OCI-LY3 (cell line): ENCODE measurements at regions not wholly inside any gene's neighbourhood (a gene's known extent, or its start where the extent isn't known, plus 50 kb on each side); places are given as distances from the start of the nearest gene placed in this dataset.

Experiments
- H2AFZ ChIP-seq: fragments of 200-600, 300-600 bp; shearing (Covaris generic); 2 replicates; pipeline ENCODE4 v1.6.0; 2014; ENCODE audit warnings: antibody characterized with exemption, low read depth, low read length
- H3K27ac ChIP-seq: fragments of 200-600, 300-600 bp; sonication (generic); 2 replicates; pipeline ENCODE4 v1.5.1; 2014; ENCODE audit warnings: mild to moderate bottlenecking, low read length, moderate library complexity, mixed read lengths
- H3K27me3 ChIP-seq: fragments of 200-600, 300-600 bp; sonication (generic); 2 replicates; pipeline ENCODE4 v1.6.1; 2014; ENCODE audit warnings: low read depth, low read length, mixed read lengths
- H3K36me3 ChIP-seq: fragments of 200-600, 300-600 bp; sonication (generic); replicated peaks from 2 replicates; pipeline ENCODE3; 2014; ENCODE audit warnings: low read depth, low read length, mixed read lengths
- H3K4me1 ChIP-seq: fragments of 300-600, 200-600 bp; sonication (generic); 2 replicates; pipeline ENCODE4 v1.6.1; 2014; ENCODE audit warnings: low read length, mixed read lengths
- H3K4me2 ChIP-seq: fragments of 200-600, 300-600 bp; sonication (generic); 2 replicates; pipeline ENCODE4 v1.6.1; 2014; ENCODE audit warnings: low read length, mixed read lengths
- H3K4me3 ChIP-seq: fragments of 300-600, 200-600 bp; sonication (generic); 2 replicates; pipeline ENCODE4 v1.5.1; 2014; ENCODE audit warnings: antibody characterized with exemption, mild to moderate bottlenecking, low read length, moderate library complexity
- H3K79me2 ChIP-seq: fragments of 300-600, 200-600 bp; shearing (Covaris generic); 2 replicates; pipeline ENCODE4 v1.6.1; 2014; ENCODE audit warnings: mild to moderate bottlenecking, low read length, mixed read lengths
- H3K9ac ChIP-seq: fragments of 300-600, 200-600 bp; shearing (Covaris generic); 2 replicates; pipeline ENCODE4 v1.6.0; 2014; ENCODE audit warnings: mild to moderate bottlenecking, low read length, moderate library complexity
- H3K9me3 ChIP-seq: fragments of 200-600, 300-600 bp; shearing (Covaris generic); 2 replicates; pipeline ENCODE4 v1.6.1; 2014; ENCODE audit warnings: low read length, mixed read lengths; ENCODE audit not compliant: insufficient read depth
- H4K20me1 ChIP-seq: fragments of 200-600, 300-600 bp; sonication (generic); 2 replicates; pipeline ENCODE4 v1.6.1; 2016; ENCODE audit warnings: low read length, mixed read lengths; ENCODE audit not compliant: insufficient read depth
- CTCF ChIP-seq: fragments of 200-600, 300-600 bp; sonication (generic); IDR thresholded peaks from 2 replicates; pipeline ENCODE4 v1.5.1; 2014; ENCODE audit warnings: antibody characterized with exemption, low read length, low read depth
- EZH2phosphoT487 ChIP-seq: fragments of 200-600 bp; shearing (Covaris generic); IDR thresholded peaks from 2 replicates; pipeline ENCODE4 v1.6.1; 2018; ENCODE audit warnings: antibody characterized with exemption, mixed run types, low read depth

DNA sequence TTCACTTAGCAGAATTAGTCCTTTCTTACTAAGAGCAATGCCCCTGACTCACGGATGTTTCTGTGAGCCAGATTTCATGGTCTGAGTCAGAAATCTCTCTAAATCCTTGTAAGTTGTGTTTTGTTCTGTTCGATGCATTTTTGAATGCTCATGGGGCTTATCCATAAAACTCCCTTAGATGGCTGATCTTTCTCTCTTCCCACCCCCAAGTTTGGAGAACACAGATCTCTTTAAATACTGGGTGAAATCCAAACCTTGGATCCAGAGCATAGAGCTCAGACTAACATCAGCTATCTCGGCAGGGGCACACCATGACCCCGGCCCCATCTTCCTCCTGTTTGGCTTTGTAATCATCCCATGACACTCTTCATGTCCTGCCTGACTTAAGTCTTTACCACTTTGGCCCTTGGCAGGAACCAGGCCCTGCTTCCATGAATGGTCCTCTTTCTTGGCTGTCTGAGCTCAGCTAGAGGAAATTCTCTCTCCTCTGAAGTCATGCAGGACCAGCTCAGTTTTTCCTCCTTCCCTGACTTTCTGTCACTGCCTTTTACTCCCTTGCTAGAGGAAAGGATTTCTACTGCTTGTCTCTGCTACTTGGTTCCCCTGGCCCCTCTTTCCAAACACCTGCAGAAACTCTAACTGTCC lies 120.4 kb upstream of the RAB11FIP2 start:
- H3K79me2 ChIP-seq, result no peaks in the 10 kb centered on the region
- no peaks in the 10 kb centered on the region for H3K9me3 ChIP-seq
- H3K36me3 ChIP-seq, result no peaks in the 10 kb centered on the region
- no peak overlapping the region for H2AFZ ChIP-seq
- TF ChIP-seq EZH2phosphoT487 (no peak), CTCF (no peak)
- no peaks in the 10 kb centered on the region for H3K4me1 ChIP-seq
- H3K9ac ChIP-seq, result no peak overlapping the region
- no peak overlapping the region for H3K27ac ChIP-seq
- H3K27me3 ChIP-seq, result no peaks in the 10 kb centered on the region
- H3K4me3 ChIP-seq, result no peak overlapping the region
- no peak overlapping the region for H3K4me2 ChIP-seq
- no peaks in the 10 kb centered on the region for H4K20me1 ChIP-seq

DNA sequence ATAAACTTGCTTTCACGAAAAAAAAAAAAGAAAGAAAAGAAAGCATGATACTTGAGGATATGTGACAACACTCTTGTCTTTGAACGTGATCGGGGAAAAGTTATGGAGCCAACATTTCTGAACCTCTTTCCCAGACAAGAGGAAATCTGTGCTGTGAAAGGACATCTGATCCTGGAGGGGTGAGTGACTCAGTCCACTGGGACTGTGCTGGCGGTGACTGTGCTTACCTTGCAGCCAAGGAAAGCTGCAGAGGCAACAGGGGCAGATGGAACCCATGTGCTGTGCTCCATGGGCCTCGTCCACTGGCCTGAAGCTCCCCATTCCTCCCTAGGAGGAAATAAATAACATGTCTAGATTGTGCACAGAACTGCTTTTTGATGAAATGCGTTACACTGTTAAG lies 116.5 kb upstream of the RAB11FIP2 start:
- no peak overlapping the region for H3K4me3 ChIP-seq
- TF ChIP-seq CTCF (no peak), EZH2phosphoT487 (no peak)
- H3K4me2 ChIP-seq, result no peak overlapping the region
- no peaks in the 10 kb centered on the region for H3K36me3 ChIP-seq
- no peaks in the 10 kb centered on the region for H3K9me3 ChIP-seq
- H3K4me1 ChIP-seq, result no peaks in the 10 kb centered on the region
- H3K9ac ChIP-seq, result no peak overlapping the region
- H3K79me2 ChIP-seq, result no peaks in the 10 kb centered on the region
- no peaks in the 10 kb centered on the region for H4K20me1 ChIP-seq
- H2AFZ ChIP-seq, result no peak overlapping the region
- H3K27me3 ChIP-seq, result no peaks in the 10 kb centered on the region
- no peak overlapping the region for H3K27ac ChIP-seq

DNA sequence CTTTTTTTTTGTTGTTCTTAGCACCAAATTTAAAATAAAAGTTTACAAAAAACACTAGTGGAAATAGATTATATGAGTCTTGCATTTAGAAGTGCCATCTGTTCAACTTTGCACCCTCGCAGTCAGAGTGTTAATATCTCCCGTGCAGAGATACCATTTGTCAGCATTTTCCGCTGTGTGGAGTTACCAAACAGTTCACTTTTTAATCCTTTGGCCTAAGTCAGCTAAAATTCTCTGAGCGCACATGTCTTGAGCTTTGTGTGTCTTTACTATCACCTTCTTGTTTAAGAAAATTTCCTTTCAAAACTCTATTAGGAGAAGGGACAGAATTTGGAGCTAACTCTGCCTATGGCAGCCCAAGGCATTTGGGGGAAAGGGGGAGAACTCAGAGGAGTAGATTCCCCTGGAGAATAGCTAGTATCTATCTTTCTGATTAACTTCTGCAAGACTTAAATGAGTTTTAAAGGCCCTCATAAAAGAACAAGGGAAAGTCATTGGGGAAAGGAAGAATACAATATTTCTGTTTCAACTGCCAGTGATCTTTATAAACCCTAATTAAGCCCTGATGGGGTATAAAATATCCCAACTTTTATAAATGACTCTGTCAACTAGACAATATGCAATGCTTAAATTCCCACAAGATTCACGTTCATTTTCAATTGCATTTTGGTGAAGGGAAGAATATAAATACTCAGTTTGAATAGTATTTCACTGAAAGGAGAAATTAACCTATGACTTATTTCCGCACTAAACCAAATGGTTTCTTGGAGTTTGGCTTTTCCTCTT lies 114.9 kb upstream of the RAB11FIP2 start:
- no peak overlapping the region for H3K9ac ChIP-seq
- no peaks in the 10 kb centered on the region for H3K9me3 ChIP-seq
- H3K27ac ChIP-seq, result no peak overlapping the region
- no peaks in the 10 kb centered on the region for H3K27me3 ChIP-seq
- no peak overlapping the region for H3K4me2 ChIP-seq
- H4K20me1 ChIP-seq, result no peaks in the 10 kb centered on the region
- no peak overlapping the region for H2AFZ ChIP-seq
- no peaks in the 10 kb centered on the region for H3K79me2 ChIP-seq
- H3K4me1 ChIP-seq, result no peaks in the 10 kb centered on the region
- no peaks in the 10 kb centered on the region for H3K36me3 ChIP-seq
- no peak overlapping the region for H3K4me3 ChIP-seq
- TF ChIP-seq CTCF, result no peak
- TF ChIP-seq EZH2phosphoT487, result no peak

DNA sequence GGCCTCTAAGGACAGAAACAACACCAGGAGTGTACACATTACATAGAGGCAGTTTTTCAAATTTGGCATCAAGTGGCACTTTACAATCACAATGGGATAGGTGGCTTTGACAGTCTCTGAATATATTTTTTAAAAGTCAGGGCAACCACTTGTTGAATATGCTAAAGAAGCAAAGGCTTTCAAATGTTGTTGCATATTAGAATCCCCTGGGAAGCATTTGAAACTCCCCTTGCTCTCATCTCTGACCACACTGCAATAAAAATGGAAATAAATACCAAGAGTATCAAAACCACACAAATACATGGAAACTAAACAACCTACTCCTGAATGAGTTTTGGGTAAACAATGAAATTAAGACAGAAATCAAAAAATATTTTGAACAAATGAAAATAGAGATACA lies 106.5 kb upstream of the RAB11FIP2 start:
- Histone ChIP-seq H3K27ac (no peak overlapping the region), H3K4me1 (no peaks in the 10 kb centered on the region), H2AFZ (no peak overlapping the region), H4K20me1 (no peaks in the 10 kb centered on the region), H3K79me2 (no peaks in the 10 kb centered on the region), H3K36me3 (no peaks in the 10 kb centered on the region), H3K9me3 (no peaks in the 10 kb centered on the region), H3K4me2 (no peak overlapping the region), H3K27me3 (no peaks in the 10 kb centered on the region), H3K4me3 (no peak overlapping the region), H3K9ac (no peak overlapping the region)
- TF ChIP-seq CTCF (no peak), EZH2phosphoT487 (no peak)
